SKM-1 treated with dmso at 0.1 percent for 144 hours (cell line): ENCODE measurements at regions not wholly inside any gene's neighbourhood (a gene's known extent, or its start where the extent isn't known, plus 50 kb on each side); places are given as distances from the start of the nearest gene placed in this dataset.
"Not testable (repeated sequence)": the region's sequence is repeated elsewhere in the genome, so short reads cannot be mapped to it uniquely, and the experiment has no call there.

ENCODE experiments used
- DNase-seq: peaks from one replicate; lab custom pipeline; 2025; ENCODE audit not compliant: unreplicated experiment; lab: John Stamatoyannopoulos, UW

- DNase-seq, result not testable (repeated sequence)
Measured at GRCh38 chr11:98069147-98069546, 951.6 kb upstream of the CNTN5 start.

GRCh38 chr11:98069861-98070260 lies 950.9 kb upstream of the CNTN5 start:
- no peak for DNase-seq

- no peak for DNase-seq
Measured at GRCh38 chr11:98090861-98091505, 929.8 kb upstream of the CNTN5 start.

- DNase-seq, result no peak
Measured at GRCh38 chr11:98099371-98099770, 921.4 kb upstream of the CNTN5 start.

GRCh38 chr11:98100689-98101088 lies 920.1 kb upstream of the CNTN5 start:
- DNase-seq, result no peak

- no peak for DNase-seq
Measured at GRCh38 chr11:98101329-98101728, 919.4 kb upstream of the CNTN5 start.

- no peak for DNase-seq
Measured at GRCh38 chr11:98104249-98104648, 916.5 kb upstream of the CNTN5 start.

- no peak for DNase-seq
Measured at GRCh38 chr11:98107736-98108135, 913.0 kb upstream of the CNTN5 start.

- no peak for DNase-seq
Measured at GRCh38 chr11:98110030-98110429, 910.7 kb upstream of the CNTN5 start.

GRCh38 chr11:98115873-98116272 lies 904.9 kb upstream of the CNTN5 start:
- no peak for DNase-seq

GRCh38 chr11:98130117-98130625 lies 890.6 kb upstream of the CNTN5 start:
- no peak for DNase-seq

- no peak for DNase-seq
Measured at GRCh38 chr11:98136357-98136756, 884.4 kb upstream of the CNTN5 start.

GRCh38 chr11:98137437-98137836 lies 883.3 kb upstream of the CNTN5 start:
- no peak for DNase-seq

- no peak for DNase-seq
Measured at GRCh38 chr11:98143661-98144060, 877.1 kb upstream of the CNTN5 start.

- no peak for DNase-seq
Measured at GRCh38 chr11:98153752-98154151, 867.0 kb upstream of the CNTN5 start.

GRCh38 chr11:98155696-98156095 lies 865.1 kb upstream of the CNTN5 start:
- DNase-seq, result no peak

GRCh38 chr11:98177925-98178324 lies 842.8 kb upstream of the CNTN5 start:
- no peak for DNase-seq

GRCh38 chr11:98180511-98180910 lies 840.2 kb upstream of the CNTN5 start:
- no peak for DNase-seq

GRCh38 chr11:98180921-98181320 lies 839.8 kb upstream of the CNTN5 start:
- no peak for DNase-seq

GRCh38 chr11:98183034-98183433 lies 837.7 kb upstream of the CNTN5 start:
- DNase-seq, result no peak

- no peak for DNase-seq
Measured at GRCh38 chr11:98185245-98185644, 835.5 kb upstream of the CNTN5 start.

- no peak for DNase-seq
Measured at GRCh38 chr11:98194611-98195010, 826.1 kb upstream of the CNTN5 start.

- DNase-seq, result no peak
Measured at GRCh38 chr11:98195300-98195699, 825.4 kb upstream of the CNTN5 start.
